ENCODE measurements at regions not wholly inside any gene's neighbourhood (a gene's known extent, or its start where the extent isn't known, plus 50 kb on each side); places are given as distances from the start of the nearest gene placed in this dataset.

- TF ChIP-seq CTCF (IDR thresholded peaks at IDR 0.05) (no peak), TCF7L2 (IDR thresholded peaks at IDR 0.05; ENCODE audit: low read depth, low read length) (no peak), POLR2AphosphoS5 (IDR thresholded peaks at IDR 0.05; ENCODE audit: low read depth, low read length) (no peak), REST (IDR thresholded peaks at IDR 0.05; ENCODE audit: insufficient read depth in 1 of 2, low read depth in 2 of 2, low read length in 1 of 2) (no peak)
Measured at GRCh38 chr11:81472646-81473045, 1261.0 kb downstream of the FAM181B start.

Measured in Panc1 (cell line).